HG03060 (cell line): ENCODE measurements at regions not wholly inside any gene's neighbourhood (a gene's known extent, or its start where the extent isn't known, plus 50 kb on each side); places are given as distances from the start of the nearest gene placed in this dataset.
"Not testable (repeated sequence)": the region's sequence is repeated elsewhere in the genome, so short reads cannot be mapped to it uniquely, and the experiment has no call there.

ENCODE experiments used
- ATAC-seq: cut with Tn5 transposase; IDR thresholded peaks from one replicate; pipeline ENCODE4 v1.9.1; 2021; ENCODE audit warnings: low read depth, moderate number of reproducible peaks; ENCODE audit not compliant: unreplicated experiment

DNA sequence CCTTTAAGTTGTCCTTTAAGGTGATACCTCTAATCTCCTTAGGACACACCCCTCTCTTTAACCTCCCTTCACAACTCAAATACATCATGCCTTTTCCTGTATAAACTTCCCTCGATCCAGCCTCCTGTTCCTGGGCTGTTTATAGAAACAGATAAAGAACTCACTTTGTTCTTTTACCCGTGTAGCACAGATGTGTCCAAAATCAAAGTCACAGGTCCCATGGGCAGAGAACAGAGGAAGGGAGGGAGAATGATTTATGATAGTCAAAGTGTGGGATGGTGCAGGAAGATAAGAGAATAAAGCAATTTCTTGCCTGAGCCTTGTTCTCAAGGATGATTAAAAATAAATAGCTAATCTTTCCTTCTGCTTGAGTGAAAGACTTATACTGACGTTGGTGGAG is 50.3 kb upstream of the CABCOCO1 start:
- no peak for ATAC-seq

- ATAC-seq = no peak
Measured at GRCh38 chr10:61612009-61612408, 50.7 kb upstream of the CABCOCO1 start.

- no peak for ATAC-seq
Measured at GRCh38 chr10:61609701-61610100, 53.0 kb upstream of the CABCOCO1 start.

GRCh38 chr10:61608255-61609033 is 54.3 kb upstream of the CABCOCO1 start:
- no peak for ATAC-seq

DNA sequence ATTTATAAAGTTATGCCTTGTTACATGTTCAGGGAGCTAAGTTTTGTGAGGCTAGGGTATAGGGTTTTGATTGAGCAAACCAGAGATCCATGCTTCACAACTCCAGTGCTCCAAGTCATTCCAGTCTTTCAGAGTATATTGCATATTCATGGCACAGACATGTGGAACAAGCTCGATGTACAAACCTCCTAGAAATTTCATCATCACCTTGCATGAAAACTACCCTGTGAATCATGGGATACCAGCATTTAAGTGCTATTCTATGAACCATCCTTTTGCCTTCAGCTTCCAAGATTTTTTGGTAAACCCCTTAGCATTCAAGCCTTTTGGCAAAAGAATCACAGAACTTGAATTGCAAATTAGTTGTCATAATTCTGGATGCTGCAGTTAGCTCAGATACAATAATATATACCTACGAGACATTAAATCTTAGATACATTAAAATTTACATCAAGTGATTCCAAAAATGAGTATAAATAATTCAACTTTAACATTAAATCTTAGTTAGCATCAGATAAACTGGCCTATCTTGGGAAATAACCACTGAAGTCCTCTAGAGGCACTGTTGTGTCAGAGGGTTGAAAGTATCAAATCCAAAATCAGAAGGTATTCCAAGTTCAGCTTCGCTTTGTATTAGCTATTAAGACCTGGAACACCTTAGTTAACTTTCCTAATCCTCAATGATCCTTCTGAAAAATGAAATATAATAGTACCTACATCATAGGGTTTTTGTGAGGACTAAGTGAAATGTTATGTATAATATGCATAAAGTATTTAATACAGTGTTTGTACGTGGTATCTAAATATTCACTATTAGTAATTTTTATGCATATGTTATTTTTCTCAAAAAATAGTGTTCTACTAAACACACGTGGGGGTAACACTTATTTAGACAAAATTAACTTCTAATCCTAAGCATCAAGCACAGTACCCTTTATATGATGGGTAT is 55.5 kb upstream of the CABCOCO1 start:
- ATAC-seq = no peak

GRCh38 chr10:61605221-61605620 is 57.5 kb upstream of the CABCOCO1 start:
- no peak for ATAC-seq

DNA sequence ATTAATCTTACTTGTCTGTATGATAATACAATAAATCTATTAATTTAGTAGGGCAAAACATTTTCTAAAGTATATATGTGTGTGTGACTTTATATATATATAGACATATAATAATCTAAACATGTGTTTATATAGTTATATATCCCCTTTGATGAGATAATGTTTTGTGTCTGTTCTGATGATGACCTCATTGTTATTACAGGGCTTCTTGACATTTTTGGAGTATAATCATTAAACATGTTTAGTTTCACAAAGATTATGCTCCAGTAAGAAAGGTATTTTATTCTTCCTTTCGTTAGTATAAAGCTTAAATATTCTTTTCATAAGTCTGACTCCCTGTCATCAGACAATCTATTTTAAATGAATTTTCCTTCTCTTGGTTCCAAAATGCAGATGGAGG is 62.3 kb upstream of the CABCOCO1 start:
- ATAC-seq = no peak

GRCh38 chr10:61594430-61594829 is 68.3 kb upstream of the CABCOCO1 start:
- ATAC-seq = no peak

- ATAC-seq = peak; percentile 46
Measured at GRCh38 chr10:61592581-61592980, 70.1 kb upstream of the CABCOCO1 start.

DNA sequence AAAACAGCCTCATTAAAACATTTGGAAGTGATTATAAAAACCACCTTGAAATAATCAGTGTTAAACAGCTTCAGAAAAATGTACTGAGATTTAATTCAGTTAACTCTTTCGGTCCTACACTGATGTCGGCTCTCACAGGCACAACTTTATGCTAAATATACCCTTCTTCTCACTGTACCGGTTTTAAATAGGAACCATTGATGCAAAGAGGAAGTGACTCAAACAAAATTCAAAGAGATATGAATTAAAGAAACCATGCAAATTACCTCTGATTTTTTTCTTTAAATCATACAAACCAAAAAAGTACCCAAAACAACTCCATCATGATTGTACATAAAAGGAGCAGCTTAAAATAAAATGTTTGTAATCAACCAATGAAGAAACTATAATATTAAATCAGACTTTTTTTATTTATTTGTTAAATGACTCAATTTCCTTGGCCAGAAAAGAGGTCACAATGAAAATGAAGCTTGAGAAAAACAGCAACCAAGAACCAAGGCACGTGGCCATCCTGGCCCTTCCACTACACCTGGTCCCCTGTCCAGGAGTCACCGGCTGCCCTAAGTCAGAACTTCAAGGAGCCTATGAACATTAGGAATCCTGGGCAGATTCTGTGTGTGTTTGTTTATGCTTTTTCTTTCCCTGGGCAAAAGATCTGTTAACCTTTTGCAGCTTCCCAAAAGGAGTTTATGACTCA is 73.0 kb upstream of the CABCOCO1 start:
- ATAC-seq = no peak

DNA sequence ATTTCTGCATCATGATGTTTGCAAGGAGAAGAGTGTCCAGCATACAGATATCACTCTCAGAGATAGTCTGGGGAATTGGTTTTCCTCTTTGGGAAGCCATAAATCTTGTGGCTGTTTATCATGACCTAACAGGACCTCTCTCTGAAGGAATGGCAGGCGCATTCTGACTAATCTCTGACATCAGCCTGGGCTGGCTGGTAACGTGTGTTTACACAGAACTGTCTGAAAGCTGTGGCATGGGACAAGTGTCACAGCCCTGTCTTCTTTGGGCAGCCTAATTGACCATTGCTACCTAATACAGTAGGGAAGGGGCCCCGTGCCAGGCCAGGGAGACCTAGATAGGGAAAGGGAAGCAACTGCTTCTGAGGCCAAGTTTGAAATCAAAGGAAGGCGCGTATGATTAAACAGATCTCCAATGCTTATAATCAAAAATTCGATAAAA is 73.9 kb upstream of the CABCOCO1 start:
- ATAC-seq = no peak

DNA sequence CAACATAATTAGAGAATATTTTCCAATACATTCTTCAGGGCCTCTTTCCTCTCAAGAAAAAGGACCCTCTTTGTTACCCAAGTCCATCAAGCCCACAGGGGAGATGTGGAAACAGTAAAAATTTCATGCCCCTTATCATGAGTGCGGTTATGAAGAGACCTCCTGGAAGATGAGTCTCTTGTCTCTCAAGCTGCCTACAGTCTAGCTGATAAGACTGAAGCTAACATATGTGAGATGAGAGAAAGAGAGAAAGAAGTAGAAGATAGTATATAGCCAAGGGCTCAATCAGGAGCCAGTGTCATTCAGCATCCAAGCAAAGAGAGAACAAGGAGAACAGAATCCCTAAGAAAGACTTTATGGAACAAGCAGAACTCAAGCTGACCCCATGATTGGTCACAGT is 75.9 kb upstream of the CABCOCO1 start:
- ATAC-seq = no peak

- ATAC-seq = no peak
Measured at GRCh38 chr10:61580608-61581007, 82.1 kb upstream of the CABCOCO1 start.

GRCh38 chr10:61570204-61570603 is 92.5 kb upstream of the CABCOCO1 start:
- ATAC-seq = not testable (repeated sequence)

GRCh38 chr10:61567729-61568128 is 95.0 kb upstream of the CABCOCO1 start:
- no peak for ATAC-seq

- no peak for ATAC-seq
Measured at GRCh38 chr10:61565819-61566560, 96.7 kb upstream of the CABCOCO1 start.

DNA sequence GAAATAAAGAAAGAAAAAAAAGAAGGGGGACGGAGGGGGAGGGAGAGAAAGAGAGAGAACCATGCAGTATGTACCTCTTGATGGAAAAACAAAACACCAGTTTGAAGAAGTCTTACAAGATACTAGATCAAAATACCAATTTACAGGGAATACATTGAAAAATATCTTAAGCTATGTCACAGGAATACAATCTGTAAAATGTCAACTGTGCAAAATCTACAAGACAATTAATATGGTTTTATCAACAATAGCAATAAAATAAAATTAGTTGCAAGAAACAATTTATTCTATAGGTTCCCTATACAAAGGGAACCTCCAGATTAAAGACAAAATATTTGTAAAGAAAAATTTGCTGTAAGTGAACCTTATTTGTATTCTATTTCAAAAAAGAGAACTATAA is 98.3 kb upstream of the CABCOCO1 start:
- ATAC-seq = no peak

- ATAC-seq = no peak
Measured at GRCh38 chr10:61559615-61560014, 103.1 kb upstream of the CABCOCO1 start.

GRCh38 chr10:61558188-61558587 is 104.5 kb upstream of the CABCOCO1 start:
- ATAC-seq = no peak

DNA sequence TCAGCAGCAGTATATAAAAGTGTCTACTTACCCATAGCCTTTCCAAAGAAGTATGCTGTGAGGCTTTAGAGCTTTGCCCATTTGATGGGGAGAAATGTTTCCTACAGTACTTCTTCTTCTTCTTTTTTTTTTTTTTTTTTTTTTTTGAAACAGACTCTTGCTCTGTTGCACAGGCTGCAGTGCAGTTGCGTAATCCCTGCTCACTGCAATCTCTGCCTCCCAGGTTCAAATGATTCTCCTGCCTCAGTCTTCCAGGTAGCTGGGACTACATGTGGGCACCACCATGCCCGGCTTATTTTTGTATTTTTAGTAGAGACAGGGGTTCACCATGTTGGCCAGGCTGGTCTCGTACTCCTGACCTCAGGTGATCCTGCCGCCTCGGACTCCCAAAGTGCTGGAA is 101.7 kb upstream of the TMEM26 start:
- no peak for ATAC-seq
